ENCODE measurements at regions not wholly inside any gene's neighbourhood (a gene's known extent, or its start where the extent isn't known, plus 50 kb on each side); places are given as distances from the start of the nearest gene placed in this dataset.

- TF ChIP-seq CTCF (conservative IDR thresholded peaks at IDR 0.05; ENCODE audit: low read depth in 2 of 2) = no peak
- TF ChIP-seq EZH2 (IDR thresholded peaks at IDR 0.05; ENCODE audit: low read depth, unreplicated experiment) = no peak
- no peak for TF ChIP-seq POLR2AphosphoS5 (IDR thresholded peaks at IDR 0.05; ENCODE audit: low read depth)
- TF ChIP-seq EZH2phosphoT487 (IDR thresholded peaks at IDR 0.05; ENCODE audit: unreplicated experiment) = no peak
- TF ChIP-seq, protein P1, sequence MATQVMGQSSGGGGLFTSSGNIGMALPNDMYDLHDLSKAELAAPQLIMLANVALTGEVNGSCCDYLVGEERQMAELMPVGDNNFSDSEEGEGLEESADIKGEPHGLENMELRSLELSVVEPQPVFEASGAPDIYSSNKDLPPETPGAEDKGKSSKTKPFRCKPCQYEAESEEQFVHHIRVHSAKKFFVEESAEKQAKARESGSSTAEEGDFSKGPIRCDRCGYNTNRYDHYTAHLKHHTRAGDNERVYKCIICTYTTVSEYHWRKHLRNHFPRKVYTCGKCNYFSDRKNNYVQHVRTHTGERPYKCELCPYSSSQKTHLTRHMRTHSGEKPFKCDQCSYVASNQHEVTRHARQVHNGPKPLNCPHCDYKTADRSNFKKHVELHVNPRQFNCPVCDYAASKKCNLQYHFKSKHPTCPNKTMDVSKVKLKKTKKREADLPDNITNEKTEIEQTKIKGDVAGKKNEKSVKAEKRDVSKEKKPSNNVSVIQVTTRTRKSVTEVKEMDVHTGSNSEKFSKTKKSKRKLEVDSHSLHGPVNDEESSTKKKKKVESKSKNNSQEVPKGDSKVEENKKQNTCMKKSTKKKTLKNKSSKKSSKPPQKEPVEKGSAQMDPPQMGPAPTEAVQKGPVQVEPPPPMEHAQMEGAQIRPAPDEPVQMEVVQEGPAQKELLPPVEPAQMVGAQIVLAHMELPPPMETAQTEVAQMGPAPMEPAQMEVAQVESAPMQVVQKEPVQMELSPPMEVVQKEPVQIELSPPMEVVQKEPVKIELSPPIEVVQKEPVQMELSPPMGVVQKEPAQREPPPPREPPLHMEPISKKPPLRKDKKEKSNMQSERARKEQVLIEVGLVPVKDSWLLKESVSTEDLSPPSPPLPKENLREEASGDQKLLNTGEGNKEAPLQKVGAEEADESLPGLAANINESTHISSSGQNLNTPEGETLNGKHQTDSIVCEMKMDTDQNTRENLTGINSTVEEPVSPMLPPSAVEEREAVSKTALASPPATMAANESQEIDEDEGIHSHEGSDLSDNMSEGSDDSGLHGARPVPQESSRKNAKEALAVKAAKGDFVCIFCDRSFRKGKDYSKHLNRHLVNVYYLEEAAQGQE (IDR thresholded peaks at IDR 0.05; ENCODE audit: unreplicated experiment) = no peak
- no peak for TF ChIP-seq NANOG (IDR thresholded peaks at IDR 0.05; ENCODE audit: borderline replicate concordance)
- no peak for TF ChIP-seq STAT1 (IDR thresholded peaks at IDR 0.05; ENCODE audit: unreplicated experiment)
- TF ChIP-seq JUNB (IDR thresholded peaks at IDR 0.05; ENCODE audit: unreplicated experiment) = no peak
- no peak for TF ChIP-seq ZNF462 (CRISPR knock-in tag; IDR thresholded peaks at IDR 0.05)
These were observed 396.5 kb downstream of the PRDM5 start for GRCh38 chr4:120526033-120526432.
